ENCODE measurements at regions not wholly inside any gene's neighbourhood (a gene's known extent, or its start where the extent isn't known, plus 50 kb on each side); places are given as distances from the start of the nearest gene placed in this dataset.

DNA sequence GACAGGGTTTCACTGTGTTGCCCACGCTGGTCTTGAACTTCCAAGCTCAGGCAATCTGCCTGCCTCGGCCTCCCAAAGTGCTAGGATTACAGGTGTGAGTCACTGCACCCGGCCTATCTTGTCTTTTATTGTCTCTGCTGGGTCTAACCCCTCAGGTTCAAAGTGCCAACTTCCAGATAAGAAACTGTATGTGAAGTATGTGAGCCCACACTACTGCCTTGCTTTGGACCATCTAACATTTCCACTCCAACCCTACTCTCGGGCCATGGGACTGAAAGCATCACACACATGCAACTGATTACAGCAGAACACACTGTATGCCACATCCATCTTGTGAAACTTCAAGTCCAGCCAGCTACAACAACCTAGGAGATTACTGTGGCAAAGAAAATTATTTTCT lies 256.1 kb upstream of the VEPH1 start:
- Histone ChIP-seq H3K27me3 (replicated peaks in 1 of 7) (no peaks in the 10 kb centered on the region), H3K4me3 (no peak overlapping the region), H3K36me3 (no peaks in the 10 kb centered on the region), H3K27ac (no peak overlapping the region), H3K4me1 (no peaks in the 10 kb centered on the region), H3K9me3 (no peaks in the 10 kb centered on the region)
- DNase-seq = no peak
- 68 to 80% (median 75%) methylated on average over 4 of the region's 4 CpGs for WGBS, 5 donors
- TF ChIP-seq POLR2A (IDR thresholded peaks at IDR 0.05) (no peak), POLR2AphosphoS5 (IDR thresholded peaks at IDR 0.05) (no peak)
- TF ChIP-seq, protein P1, sequence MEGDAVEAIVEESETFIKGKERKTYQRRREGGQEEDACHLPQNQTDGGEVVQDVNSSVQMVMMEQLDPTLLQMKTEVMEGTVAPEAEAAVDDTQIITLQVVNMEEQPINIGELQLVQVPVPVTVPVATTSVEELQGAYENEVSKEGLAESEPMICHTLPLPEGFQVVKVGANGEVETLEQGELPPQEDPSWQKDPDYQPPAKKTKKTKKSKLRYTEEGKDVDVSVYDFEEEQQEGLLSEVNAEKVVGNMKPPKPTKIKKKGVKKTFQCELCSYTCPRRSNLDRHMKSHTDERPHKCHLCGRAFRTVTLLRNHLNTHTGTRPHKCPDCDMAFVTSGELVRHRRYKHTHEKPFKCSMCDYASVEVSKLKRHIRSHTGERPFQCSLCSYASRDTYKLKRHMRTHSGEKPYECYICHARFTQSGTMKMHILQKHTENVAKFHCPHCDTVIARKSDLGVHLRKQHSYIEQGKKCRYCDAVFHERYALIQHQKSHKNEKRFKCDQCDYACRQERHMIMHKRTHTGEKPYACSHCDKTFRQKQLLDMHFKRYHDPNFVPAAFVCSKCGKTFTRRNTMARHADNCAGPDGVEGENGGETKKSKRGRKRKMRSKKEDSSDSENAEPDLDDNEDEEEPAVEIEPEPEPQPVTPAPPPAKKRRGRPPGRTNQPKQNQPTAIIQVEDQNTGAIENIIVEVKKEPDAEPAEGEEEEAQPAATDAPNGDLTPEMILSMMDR (IDR thresholded peaks at IDR 0.05 in 8 of 11, conservative IDR thresholded peaks at IDR 0.05 in 3 of 11) = no peak
- intact Hi-C loops (cut with DNase I; ENCODE audit: low total_unique reads) = no loop called here

DNA sequence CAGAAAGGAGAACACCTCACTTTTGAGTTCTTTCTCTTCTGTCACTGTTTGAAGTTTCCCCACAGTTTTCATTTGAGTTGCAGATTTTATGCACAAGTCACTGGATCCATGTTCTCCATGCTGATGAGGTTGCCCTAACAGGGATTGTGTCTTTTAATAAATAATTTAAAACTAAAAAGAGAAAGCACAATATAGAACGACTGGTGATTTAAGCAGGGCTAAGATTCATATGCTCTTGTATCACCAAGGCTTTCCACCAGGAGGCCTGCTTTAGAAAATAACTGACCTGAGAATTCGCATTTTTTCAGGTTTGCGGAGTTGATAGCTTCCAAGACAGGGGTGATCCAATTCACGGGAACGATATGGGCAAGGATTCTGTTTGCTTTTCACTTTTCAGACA lies 252.0 kb upstream of the VEPH1 start:
- Histone ChIP-seq H3K4me1 (no peaks in the 10 kb centered on the region), H3K4me3 (no peak overlapping the region), H3K9me3 (no peaks in the 10 kb centered on the region), H3K27me3 (replicated peaks in 1 of 7) (no peaks in the 10 kb centered on the region), H3K36me3 (no peaks in the 10 kb centered on the region), H3K27ac (no peak overlapping the region)
- intact Hi-C loops (cut with DNase I; ENCODE audit: low total_unique reads) = no loop called here
- DNase-seq = no peak
- no peak for TF ChIP-seq POLR2A (IDR thresholded peaks at IDR 0.05)
- no peak for TF ChIP-seq POLR2AphosphoS5 (IDR thresholded peaks at IDR 0.05)
- TF ChIP-seq, protein P1 (IDR thresholded peaks at IDR 0.05 in 8 of 11, conservative IDR thresholded peaks at IDR 0.05 in 3 of 11) = no peak
- 68 to 74% (median 71%) methylated on average over 5 of the region's 5 CpGs for WGBS, 5 donors

DNA sequence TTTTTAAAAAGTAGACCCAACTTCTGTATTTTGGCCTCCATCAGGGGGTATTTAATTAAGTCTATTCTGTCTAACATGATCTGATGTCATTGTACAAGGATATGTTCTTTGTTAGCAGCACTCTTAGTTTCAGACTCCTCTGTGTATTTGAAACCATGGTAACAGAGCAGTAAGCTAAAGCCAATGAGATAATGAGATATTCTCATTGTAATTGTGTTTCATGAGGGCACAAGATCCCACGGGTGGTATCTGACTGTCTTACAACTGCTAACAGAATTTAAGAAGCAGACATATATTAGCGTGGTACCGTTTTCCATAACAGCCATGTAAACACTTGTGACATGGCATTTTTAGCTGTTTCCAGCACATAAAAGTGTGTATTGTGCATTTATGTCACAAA lies 251.2 kb upstream of the VEPH1 start:
- no peaks in the 10 kb centered on the region for H3K27me3 ChIP-seq (replicated peaks in 1 of 7)
- H3K27ac ChIP-seq = no peak overlapping the region
- H3K36me3 ChIP-seq = no peaks in the 10 kb centered on the region
- no peak for DNase-seq
- WGBS, 5 donors = 61 to 71% (median 66%) methylated on average over 3 of the region's 3 CpGs
- TF ChIP-seq POLR2AphosphoS5 (IDR thresholded peaks at IDR 0.05) = no peak
- TF ChIP-seq, protein P1 (IDR thresholded peaks at IDR 0.05 in 8 of 11, conservative IDR thresholded peaks at IDR 0.05 in 3 of 11) = no peak
- TF ChIP-seq POLR2A (IDR thresholded peaks at IDR 0.05) = no peak
- no peaks in the 10 kb centered on the region for H3K4me1 ChIP-seq
- H3K9me3 ChIP-seq = no peaks in the 10 kb centered on the region
- no peak overlapping the region for H3K4me3 ChIP-seq
- intact Hi-C loops (cut with DNase I; ENCODE audit: low total_unique reads) = no loop called here

DNA sequence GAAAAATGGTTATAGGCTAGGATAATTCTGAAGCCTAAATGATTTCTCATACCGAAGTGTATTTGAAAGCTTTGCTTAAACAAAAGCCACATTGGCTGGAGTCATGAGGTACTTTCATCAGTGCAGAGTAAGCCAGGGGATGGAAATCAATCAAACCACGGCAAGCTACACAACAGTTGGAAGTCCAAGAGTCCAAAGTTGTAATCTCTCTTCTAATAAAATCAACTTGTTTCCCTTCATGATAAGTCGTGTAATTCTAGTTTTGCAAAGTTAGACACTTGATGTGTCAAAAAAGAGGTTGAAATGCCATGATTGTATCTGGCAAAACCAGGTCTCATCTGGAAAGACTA lies 250.5 kb upstream of the VEPH1 start:
- H3K36me3 ChIP-seq = no peaks in the 10 kb centered on the region
- H3K27me3 ChIP-seq (replicated peaks in 1 of 7) = no peaks in the 10 kb centered on the region
- no peak overlapping the region for H3K27ac ChIP-seq
- H3K4me3 ChIP-seq = no peak overlapping the region
- intact Hi-C loops (cut with DNase I; ENCODE audit: low total_unique reads) = no loop called here
- no peaks in the 10 kb centered on the region for H3K4me1 ChIP-seq
- TF ChIP-seq POLR2A (IDR thresholded peaks at IDR 0.05) = no peak
- no peak for TF ChIP-seq POLR2AphosphoS5 (IDR thresholded peaks at IDR 0.05)
- TF ChIP-seq, protein P1 (IDR thresholded peaks at IDR 0.05 in 8 of 11, conservative IDR thresholded peaks at IDR 0.05 in 3 of 11) = no peak
- WGBS, 5 donors = 74 to 82% (median 79%) methylated on average over 3 of the region's 3 CpGs
- no peaks in the 10 kb centered on the region for H3K9me3 ChIP-seq
- DNase-seq = no peak
